22Rv1 (cell line): ENCODE measurements at regions not wholly inside any gene's neighbourhood (a gene's known extent, or its start where the extent isn't known, plus 50 kb on each side); places are given as distances from the start of the nearest gene placed in this dataset.

Experiments
- ZFX ChIP-seq: fragments of 450-650 bp; IDR thresholded peaks from 2 replicates; pipeline ENCODE4 v1.6.1; 2017; ENCODE audit warnings: antibody characterized with exemption, borderline replicate concordance
- TF ChIP-seq, protein P1 (sequence below): fragments of 450-650 bp; IDR thresholded peaks from 2 replicates; pipeline ENCODE4 v1.5.1; 2017; ENCODE audit warnings: mild to moderate bottlenecking

DNA sequence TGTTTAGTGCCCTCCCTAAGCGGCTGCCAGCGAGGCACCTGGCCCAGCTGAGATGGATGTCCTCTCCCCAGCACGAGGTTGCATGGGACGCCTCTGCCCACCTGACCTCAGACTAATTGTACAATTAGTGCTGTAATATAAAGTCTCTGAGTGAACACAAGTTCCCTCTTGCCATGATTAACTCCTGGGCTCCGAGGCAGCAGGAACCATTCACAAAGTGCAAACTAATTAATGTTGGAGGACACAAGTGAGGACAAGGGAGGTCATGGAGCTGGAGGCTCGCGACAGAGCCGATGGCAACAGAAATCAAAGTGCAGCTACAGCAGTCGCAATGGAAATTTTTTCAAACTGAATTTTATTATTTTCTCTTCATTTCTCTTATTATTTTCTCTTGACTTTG is 156.6 kb upstream of the ADARB2 start:
- TF ChIP-seq, protein P1, sequence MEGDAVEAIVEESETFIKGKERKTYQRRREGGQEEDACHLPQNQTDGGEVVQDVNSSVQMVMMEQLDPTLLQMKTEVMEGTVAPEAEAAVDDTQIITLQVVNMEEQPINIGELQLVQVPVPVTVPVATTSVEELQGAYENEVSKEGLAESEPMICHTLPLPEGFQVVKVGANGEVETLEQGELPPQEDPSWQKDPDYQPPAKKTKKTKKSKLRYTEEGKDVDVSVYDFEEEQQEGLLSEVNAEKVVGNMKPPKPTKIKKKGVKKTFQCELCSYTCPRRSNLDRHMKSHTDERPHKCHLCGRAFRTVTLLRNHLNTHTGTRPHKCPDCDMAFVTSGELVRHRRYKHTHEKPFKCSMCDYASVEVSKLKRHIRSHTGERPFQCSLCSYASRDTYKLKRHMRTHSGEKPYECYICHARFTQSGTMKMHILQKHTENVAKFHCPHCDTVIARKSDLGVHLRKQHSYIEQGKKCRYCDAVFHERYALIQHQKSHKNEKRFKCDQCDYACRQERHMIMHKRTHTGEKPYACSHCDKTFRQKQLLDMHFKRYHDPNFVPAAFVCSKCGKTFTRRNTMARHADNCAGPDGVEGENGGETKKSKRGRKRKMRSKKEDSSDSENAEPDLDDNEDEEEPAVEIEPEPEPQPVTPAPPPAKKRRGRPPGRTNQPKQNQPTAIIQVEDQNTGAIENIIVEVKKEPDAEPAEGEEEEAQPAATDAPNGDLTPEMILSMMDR: no peak
- TF ChIP-seq ZFX: no peak
